MM.1S (cell line): ENCODE measurements at regions not wholly inside any gene's neighbourhood (a gene's known extent, or its start where the extent isn't known, plus 50 kb on each side); places are given as distances from the start of the nearest gene placed in this dataset.

Experiments
- EZH2 ChIP-seq: fragments of 300-600 bp; sonication (generic); optimal IDR thresholded peaks from 2 replicates; pipeline ENCODE3; 2017; ENCODE audit warnings: low read depth, mild to moderate bottlenecking, antibody characterized with exemption, low read length, mixed read lengths
- TF ChIP-seq, protein P1 (sequence below): fragments of 300-600 bp; sonication (generic); IDR thresholded peaks from 2 replicates; pipeline ENCODE4 v1.5.1; 2016; ENCODE audit warnings: antibody characterized with exemption, low read length, mixed read lengths

DNA sequence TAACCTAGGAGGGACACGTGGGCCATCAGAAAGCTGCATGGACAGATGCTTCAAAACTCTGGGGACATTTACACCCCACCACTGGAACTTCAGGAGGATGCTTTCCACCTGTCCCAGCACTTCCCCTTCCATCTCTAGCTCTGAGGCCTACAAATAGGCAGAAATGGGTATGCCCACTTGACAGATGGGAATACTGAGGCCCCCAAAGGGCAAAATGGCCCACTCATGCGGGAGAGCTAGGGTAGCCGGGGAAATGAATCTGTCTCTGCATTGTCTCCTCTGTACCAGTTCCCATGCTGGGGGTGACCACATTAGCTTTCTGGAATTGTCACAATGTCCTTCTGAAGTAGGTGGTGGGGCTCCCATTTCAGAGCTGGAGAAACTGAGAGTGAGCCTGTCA, 592.1 kb upstream of the CDH5 start:
- TF ChIP-seq EZH2, result no peak
- TF ChIP-seq, protein P1, sequence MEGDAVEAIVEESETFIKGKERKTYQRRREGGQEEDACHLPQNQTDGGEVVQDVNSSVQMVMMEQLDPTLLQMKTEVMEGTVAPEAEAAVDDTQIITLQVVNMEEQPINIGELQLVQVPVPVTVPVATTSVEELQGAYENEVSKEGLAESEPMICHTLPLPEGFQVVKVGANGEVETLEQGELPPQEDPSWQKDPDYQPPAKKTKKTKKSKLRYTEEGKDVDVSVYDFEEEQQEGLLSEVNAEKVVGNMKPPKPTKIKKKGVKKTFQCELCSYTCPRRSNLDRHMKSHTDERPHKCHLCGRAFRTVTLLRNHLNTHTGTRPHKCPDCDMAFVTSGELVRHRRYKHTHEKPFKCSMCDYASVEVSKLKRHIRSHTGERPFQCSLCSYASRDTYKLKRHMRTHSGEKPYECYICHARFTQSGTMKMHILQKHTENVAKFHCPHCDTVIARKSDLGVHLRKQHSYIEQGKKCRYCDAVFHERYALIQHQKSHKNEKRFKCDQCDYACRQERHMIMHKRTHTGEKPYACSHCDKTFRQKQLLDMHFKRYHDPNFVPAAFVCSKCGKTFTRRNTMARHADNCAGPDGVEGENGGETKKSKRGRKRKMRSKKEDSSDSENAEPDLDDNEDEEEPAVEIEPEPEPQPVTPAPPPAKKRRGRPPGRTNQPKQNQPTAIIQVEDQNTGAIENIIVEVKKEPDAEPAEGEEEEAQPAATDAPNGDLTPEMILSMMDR, result no peak
